ENCODE measurements at regions not wholly inside any gene's neighbourhood (a gene's known extent, or its start where the extent isn't known, plus 50 kb on each side); places are given as distances from the start of the nearest gene placed in this dataset.

DNA sequence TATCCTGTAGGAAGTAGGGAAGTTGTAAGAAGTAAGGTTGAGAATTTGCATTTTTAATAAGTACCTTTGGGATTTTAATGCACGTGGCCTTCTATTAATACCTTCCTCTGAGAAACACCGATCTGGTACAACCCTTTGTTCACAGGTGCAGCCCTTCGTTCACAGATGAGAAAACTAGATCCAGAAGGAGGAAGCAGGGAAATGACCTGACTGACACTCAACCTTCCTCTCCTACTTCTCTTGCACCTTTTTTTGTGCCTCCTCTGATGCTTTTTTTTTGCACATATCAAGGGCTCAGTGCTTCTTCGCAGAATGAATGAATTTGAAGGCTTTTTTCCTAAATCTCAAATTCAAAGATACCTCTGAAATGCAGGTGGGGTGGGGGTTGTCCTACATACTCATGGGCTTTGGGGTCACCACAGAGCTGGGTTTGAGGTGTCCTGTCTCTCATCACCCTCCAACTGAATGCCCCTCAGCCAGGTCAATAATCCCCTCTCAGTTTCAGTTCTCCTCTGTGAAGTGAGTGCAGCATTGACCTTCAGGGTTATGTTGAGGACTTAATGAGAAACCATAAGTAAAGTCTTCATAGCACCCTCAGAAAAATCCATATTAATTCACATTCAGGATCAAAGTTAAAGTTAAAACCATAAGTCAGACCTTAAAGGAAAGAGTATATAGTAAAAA, 161.5 kb upstream of the CTNNB1 start:
- TF ChIP-seq CTCF (IDR thresholded peaks at IDR 0.05; ENCODE audit: borderline replicate concordance, extremely low read depth, low read length, poor library complexity, severe bottlenecking): no peak
- no peak for TF ChIP-seq EZH2 (IDR thresholded peaks at IDR 0.05; ENCODE audit: borderline replicate concordance, low read depth, low read length, severe bottlenecking)

Data from DND-41 (cell line).